ENCODE measurements at regions not wholly inside any gene's neighbourhood (a gene's known extent, or its start where the extent isn't known, plus 50 kb on each side); places are given as distances from the start of the nearest gene placed in this dataset.

DNA sequence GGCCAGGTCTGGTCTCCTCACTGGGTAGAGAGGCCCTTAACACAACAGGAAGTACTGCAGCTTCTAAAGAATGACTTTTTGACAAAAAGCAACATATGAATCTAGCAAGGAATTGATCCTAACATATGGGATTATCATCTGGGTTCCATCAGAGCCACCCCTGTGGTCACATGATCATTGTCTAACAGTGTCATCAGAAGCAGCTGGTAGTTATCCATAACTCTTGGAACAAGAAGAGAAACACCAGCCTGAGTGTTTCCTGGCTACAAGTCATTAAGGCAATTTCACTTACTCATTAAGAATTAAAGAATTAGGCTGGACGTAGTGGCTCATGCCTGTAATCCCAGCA, 219.3 kb upstream of the ARID1B start:
- Histone ChIP-seq H3K27me3 (ENCODE audit: insufficient read depth, poor library complexity, severe bottlenecking) (no peaks in the 10 kb centered on the region), H3K27ac (replicated peaks) (no peak overlapping the region)

DNA sequence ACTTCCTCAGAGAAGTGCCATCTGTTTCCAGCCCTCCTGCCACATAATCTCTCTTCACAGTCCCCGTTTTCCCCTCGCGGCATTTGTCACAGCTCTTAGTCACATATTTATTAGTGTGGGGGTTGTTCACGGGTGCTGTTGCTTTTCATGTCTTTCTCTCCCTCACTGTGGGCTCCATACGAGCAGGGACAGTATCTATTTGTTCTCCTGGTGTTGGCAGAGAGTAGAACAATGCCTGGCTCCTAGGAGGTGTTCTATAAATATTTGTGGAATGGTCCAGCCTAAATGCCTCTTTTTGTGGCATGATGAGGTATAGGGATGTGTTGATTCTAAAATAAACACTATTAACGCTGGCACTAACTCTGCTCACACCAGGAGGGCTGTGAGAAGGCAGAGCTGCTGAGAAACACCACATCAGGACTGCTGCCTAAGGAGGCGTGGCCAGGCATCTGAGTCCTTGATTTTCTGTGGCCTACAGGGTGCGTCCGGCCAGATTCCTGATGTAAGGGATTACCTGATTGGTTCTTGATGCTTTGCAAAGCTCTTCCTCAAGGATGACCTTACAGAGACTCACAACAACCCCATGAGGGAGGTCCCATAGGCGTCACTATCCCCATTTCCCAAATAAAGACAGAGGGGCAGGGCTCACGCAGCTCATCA, 219.8 kb upstream of the ARID1B start:
- no peak for TF ChIP-seq REST (IDR thresholded peaks at IDR 0.05; ENCODE audit: insufficient replicate concordance, low read depth)
- no peak for TF ChIP-seq POLR2AphosphoS5 (IDR thresholded peaks at IDR 0.05; ENCODE audit: low read depth)
- TF ChIP-seq, protein P1, sequence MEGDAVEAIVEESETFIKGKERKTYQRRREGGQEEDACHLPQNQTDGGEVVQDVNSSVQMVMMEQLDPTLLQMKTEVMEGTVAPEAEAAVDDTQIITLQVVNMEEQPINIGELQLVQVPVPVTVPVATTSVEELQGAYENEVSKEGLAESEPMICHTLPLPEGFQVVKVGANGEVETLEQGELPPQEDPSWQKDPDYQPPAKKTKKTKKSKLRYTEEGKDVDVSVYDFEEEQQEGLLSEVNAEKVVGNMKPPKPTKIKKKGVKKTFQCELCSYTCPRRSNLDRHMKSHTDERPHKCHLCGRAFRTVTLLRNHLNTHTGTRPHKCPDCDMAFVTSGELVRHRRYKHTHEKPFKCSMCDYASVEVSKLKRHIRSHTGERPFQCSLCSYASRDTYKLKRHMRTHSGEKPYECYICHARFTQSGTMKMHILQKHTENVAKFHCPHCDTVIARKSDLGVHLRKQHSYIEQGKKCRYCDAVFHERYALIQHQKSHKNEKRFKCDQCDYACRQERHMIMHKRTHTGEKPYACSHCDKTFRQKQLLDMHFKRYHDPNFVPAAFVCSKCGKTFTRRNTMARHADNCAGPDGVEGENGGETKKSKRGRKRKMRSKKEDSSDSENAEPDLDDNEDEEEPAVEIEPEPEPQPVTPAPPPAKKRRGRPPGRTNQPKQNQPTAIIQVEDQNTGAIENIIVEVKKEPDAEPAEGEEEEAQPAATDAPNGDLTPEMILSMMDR (IDR thresholded peaks at IDR 0.05; ENCODE audit: insufficient read depth, low read length), result no peak
- TF ChIP-seq GABPA (IDR thresholded peaks at IDR 0.05; ENCODE audit: low read depth), result no peak
- no peak for TF ChIP-seq SPI1 (IDR thresholded peaks at IDR 0.05; ENCODE audit: borderline replicate concordance, low read depth)
- no peaks in the 10 kb centered on the region for H3K27me3 ChIP-seq (ENCODE audit: insufficient read depth, poor library complexity, severe bottlenecking)
- no peak overlapping the region for H3K27ac ChIP-seq (replicated peaks)
- no peak overlapping the region for H3K4me3 ChIP-seq (replicated peaks; ENCODE audit: insufficient read depth, low read length)
- DNase-seq (ENCODE audit: low read depth in 1 of 2, low spot score in 1 of 2), result no peak

More for the DNA sequence above, 219.3 kb upstream of the ARID1B start:
- H3K4me3 ChIP-seq (replicated peaks; ENCODE audit: insufficient read depth, low read length), result no peak overlapping the region
- TF ChIP-seq GABPA (IDR thresholded peaks at IDR 0.05; ENCODE audit: low read depth), result no peak
- no peak for TF ChIP-seq SPI1 (IDR thresholded peaks at IDR 0.05; ENCODE audit: borderline replicate concordance, low read depth)
- TF ChIP-seq POLR2AphosphoS5 (IDR thresholded peaks at IDR 0.05; ENCODE audit: low read depth), result no peak
- TF ChIP-seq REST (IDR thresholded peaks at IDR 0.05; ENCODE audit: insufficient replicate concordance, low read depth), result no peak
- TF ChIP-seq, protein P1 (IDR thresholded peaks at IDR 0.05; ENCODE audit: insufficient read depth, low read length), result no peak
- DNase-seq (ENCODE audit: low read depth in 1 of 2, low spot score in 1 of 2), result no peak

GRCh38 chr6:156556811-156557210, 220.4 kb upstream of the ARID1B start:
- H3K27ac ChIP-seq (replicated peaks), result no peak overlapping the region
- H3K4me3 ChIP-seq (replicated peaks; ENCODE audit: insufficient read depth, low read length), result no peak overlapping the region
- no peak for DNase-seq (ENCODE audit: low read depth in 1 of 2, low spot score in 1 of 2)
- H3K27me3 ChIP-seq (ENCODE audit: insufficient read depth, poor library complexity, severe bottlenecking), result no peaks in the 10 kb centered on the region
- TF ChIP-seq GABPA (IDR thresholded peaks at IDR 0.05; ENCODE audit: low read depth) (no peak), REST (IDR thresholded peaks at IDR 0.05; ENCODE audit: insufficient replicate concordance, low read depth) (no peak), SPI1 (IDR thresholded peaks at IDR 0.05; ENCODE audit: borderline replicate concordance, low read depth) (no peak), POLR2AphosphoS5 (IDR thresholded peaks at IDR 0.05; ENCODE audit: low read depth) (no peak)
- TF ChIP-seq, protein P1 (IDR thresholded peaks at IDR 0.05; ENCODE audit: insufficient read depth, low read length), result no peak
